Esophagus muscularis mucosa (tissue), 3 donors: ENCODE measurements at regions not wholly inside any gene's neighbourhood (a gene's known extent, or its start where the extent isn't known, plus 50 kb on each side); places are given as distances from the start of the nearest gene placed in this dataset.
"Not testable (repeated sequence)": the region's sequence is repeated elsewhere in the genome, so short reads cannot be mapped to it uniquely, and the experiment has no call there.

Source experiments
- POLR2A ChIP-seq: fragments of 450-650 bp; IDR thresholded peaks from one replicate; pipeline ENCODE4 v1.6.1; 2017; ENCODE audit warnings: antibody characterized with exemption, moderate library complexity, mild to moderate bottlenecking, low read depth
- TF ChIP-seq, protein P1 (sequence below), 3 experiments: fragments of 200-600 bp in 2 of 3; fragments of 450-650 bp in 1 of 3; sonication (generic) in 2 of 3; IDR thresholded peaks; one replicate each; pipeline ENCODE4 v1.5.1; 2017 to 2019; ENCODE audit warnings: antibody characterized with exemption in 3 of 3, mild to moderate bottlenecking in 2 of 3, moderate library complexity in 1 of 3

DNA sequence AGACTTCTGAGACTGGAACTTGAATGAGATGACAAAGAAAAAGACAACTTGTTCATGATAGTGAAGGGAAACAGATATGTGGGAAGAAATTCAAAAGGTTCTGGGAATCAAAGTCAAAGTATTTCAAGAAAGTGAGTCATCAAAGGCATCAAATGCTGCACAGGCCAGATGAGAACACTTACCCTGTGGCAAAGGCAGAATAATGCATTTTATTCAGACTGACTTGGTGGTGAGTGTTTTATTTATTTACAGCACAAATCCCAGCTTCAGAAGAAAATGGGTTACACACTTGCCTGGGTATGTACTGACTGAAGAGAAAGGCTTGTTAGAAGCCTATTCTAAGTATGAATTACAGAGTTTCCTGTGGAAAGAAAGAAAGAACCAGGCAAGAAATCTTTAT, 78.2 kb upstream of the ALG10B start:
- TF ChIP-seq, protein P1, sequence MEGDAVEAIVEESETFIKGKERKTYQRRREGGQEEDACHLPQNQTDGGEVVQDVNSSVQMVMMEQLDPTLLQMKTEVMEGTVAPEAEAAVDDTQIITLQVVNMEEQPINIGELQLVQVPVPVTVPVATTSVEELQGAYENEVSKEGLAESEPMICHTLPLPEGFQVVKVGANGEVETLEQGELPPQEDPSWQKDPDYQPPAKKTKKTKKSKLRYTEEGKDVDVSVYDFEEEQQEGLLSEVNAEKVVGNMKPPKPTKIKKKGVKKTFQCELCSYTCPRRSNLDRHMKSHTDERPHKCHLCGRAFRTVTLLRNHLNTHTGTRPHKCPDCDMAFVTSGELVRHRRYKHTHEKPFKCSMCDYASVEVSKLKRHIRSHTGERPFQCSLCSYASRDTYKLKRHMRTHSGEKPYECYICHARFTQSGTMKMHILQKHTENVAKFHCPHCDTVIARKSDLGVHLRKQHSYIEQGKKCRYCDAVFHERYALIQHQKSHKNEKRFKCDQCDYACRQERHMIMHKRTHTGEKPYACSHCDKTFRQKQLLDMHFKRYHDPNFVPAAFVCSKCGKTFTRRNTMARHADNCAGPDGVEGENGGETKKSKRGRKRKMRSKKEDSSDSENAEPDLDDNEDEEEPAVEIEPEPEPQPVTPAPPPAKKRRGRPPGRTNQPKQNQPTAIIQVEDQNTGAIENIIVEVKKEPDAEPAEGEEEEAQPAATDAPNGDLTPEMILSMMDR (IDR thresholded peaks at IDR 0.05): not testable (repeated sequence)
- TF ChIP-seq POLR2A: not testable (repeated sequence)
